Erythroblast (primary cell): ENCODE measurements at regions not wholly inside any gene's neighbourhood (a gene's known extent, or its start where the extent isn't known, plus 50 kb on each side); places are given as distances from the start of the nearest gene placed in this dataset.

ENCODE experiments used
- DNase-seq, 2 experiments: peaks; one replicate each; lab custom pipeline; 2025; lab: John Stamatoyannopoulos, UW
- GATA1 ChIP-seq: IDR thresholded peaks from 2 replicates; pipeline ENCODE4 v1.6.1; 2011; ENCODE audit warnings: low read depth, mild to moderate bottlenecking, control low read depth, low read length, moderate library complexity
- POLR2A ChIP-seq: IDR thresholded peaks from 2 replicates; pipeline ENCODE4 v1.6.1; 2011; ENCODE audit warnings: mild to moderate bottlenecking, low read length

DNA sequence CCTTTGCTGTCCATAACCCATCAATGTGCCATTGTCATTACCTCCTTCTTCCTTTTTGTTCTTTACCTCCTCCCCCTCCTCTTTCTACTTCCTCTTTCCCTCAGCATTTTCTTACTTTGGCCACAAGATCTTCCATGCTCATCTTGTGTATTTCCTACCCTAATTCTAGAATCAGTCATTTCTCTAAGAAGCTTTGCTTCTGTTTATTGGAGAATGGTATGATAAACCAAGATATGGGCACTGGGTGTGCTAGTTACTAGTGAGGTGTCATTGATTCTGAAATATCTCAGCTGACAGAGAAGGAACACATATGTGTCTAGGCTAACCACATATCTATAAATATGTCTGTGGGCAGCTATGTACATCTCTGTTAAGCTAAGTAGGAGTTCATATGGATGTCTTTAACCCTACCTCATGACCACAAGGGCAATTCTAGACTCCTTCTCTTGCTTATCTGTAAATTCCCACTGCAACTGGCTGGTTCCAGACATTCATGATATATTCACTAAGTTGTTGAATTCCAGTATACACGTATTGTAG lies 2051.3 kb upstream of the CDH9 start:
- TF ChIP-seq GATA1 (no peak), POLR2A (no peak)
- DNase-seq: no peak

DNA sequence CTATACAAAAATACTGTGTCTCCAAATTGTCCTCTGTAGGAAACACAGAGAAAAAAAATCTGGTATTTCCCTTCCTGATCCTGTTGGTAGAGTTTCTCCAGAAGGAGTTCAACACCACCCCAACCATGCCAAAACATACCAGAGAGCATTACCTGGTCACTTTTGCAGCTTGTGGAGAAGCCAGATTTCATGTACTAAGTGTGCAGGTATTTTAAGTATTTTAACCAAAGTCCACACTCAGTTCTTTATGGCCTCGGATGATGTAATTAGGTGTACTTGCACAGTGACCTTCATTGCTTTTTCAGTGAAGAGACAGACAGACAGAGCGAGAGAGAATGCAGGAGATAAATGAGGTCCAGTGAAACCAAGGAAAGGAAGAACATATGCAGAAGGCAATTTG lies 2046.8 kb upstream of the CDH9 start:
- no peak for TF ChIP-seq GATA1
- no peak for TF ChIP-seq POLR2A
- no peak for DNase-seq

DNA sequence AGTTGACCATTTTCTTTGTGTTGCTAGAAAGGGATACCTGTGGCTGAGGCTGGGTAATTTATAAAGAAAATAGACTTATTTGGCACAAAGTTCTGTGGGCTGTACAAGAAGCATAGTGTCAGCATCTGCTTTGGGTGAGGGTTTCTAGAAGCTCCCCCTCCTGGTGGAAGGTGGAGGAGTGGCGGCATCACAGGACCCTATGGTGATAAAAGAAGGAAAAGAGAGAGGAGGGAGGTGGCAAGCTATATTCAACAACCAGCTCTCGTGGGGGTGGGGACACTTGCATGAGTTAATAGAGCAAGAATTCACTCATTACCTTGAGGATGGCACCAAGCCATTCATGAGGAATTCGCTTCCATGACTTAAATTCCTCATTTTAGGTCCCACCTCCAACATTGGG lies 2041.4 kb upstream of the CDH9 start:
- TF ChIP-seq GATA1 (no peak), POLR2A (no peak)
- DNase-seq: peak in 1 of 2 experiments; percentile 1

DNA sequence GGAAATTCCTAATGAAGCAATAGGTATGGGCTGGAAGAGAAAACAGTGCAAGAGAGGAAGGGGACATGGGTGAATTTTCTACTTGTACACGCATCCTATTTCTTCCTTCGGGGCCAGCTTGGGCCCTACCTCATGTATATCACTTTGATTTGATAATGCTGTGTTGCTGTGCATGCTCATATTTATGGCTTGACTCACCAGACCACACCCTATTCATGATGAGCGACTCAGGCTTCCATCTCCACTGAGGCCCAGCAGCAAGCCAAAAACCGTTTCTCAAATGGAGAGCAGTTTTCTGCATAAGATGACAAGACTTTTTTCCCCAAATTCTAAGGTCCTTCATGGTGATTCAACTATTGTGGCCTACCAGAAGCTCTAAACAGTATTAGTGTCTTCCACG lies 2039.1 kb upstream of the CDH9 start:
- DNase-seq: no peak
- no peak for TF ChIP-seq GATA1
- no peak for TF ChIP-seq POLR2A

DNA sequence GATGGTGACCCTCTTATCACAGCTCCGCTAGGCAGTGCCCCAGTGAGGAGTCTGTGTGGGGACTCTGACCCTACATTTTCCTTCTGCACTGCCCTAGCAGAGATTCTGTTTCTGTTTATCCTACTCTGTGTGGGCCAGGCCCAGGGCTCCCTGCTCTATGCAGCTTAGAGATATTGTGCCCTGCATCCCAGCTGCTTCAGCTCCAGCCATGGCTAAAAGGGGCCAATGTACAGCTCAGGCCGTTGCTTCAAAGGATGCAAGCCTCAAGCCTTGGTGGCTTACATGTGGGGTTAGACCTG lies 2030.7 kb upstream of the CDH9 start:
- no peak for DNase-seq
- TF ChIP-seq GATA1: no peak
- no peak for TF ChIP-seq POLR2A

DNA sequence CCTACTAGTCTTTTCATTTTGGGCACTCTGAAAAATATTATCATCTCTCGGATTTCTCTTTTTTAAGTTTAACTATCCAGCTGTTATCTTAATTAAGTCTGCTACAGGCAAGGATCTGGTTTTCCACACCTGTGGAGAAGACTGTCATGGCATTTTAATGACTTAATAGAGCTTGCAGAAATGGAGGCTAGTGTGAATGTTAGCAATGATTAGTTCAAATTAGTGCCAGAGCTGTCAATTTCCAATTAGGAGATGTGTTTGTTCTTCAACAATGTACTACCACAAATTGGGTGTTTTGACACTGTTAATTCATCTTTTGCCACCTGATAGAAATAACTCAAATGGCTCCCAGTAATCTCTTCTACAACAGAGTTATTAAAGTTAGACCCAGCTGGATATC lies 2023.0 kb upstream of the CDH9 start:
- TF ChIP-seq POLR2A (no peak), GATA1 (no peak)

DNA sequence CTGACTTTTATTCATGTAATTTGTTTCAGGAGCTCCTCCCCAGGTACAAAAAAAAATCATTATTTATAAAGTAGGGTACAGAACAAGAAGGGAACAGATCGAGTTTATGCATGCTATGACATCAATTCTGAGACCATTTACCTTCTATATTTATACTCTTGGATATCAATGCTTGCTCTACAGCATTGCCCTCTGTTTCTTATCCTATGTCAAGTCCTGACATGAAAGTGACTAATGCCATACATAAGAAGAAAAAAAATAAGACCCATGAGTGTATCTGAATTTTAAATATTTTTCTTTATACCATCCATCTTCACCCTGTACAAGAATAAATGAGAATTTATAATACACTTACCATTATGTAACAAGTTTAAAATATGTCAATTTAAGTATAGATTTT lies 2016.3 kb upstream of the CDH9 start:
- no peak for DNase-seq
- TF ChIP-seq POLR2A (no peak), GATA1 (no peak)

More for the DNA sequence above, 2023.0 kb upstream of the CDH9 start:
- no peak for DNase-seq

DNA sequence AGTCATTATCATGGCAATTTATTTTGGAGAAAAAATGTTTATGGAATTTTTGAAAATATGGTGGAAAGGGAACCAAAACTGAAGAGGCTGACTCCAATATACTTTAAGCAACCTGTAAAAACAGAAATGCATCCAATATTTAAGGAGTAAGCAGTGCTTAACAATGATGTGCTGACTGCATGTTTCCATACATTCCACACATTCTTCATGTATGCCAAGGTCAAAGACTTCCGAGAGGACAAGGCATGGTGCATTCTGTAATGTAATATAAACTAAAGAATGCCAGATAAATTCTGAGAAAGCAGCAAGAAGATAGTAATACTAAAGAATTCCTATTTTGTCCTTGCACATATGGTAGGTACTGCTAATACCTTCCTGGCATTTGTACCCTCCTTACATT lies 2015.9 kb upstream of the CDH9 start:
- no peak for DNase-seq
- TF ChIP-seq GATA1 (no peak), POLR2A (no peak)

DNA sequence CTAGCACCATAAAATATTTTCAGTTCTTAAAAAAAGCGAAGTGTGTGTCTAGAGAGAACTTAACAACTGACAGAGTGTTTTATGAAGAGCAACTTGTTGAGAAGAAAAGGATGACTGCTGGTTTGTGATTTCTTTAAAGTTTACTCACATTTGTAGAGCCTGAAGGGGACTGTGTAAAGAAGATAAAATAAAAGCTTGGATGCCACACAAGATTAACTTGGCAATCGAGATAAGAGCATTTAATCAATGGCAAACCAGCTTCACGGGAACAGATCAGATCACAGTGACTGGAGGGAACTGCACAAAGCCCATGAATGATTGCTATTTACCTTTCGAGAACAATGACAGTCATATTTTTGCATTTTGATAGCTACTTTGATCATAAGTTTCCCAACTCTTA lies 2013.1 kb upstream of the CDH9 start:
- TF ChIP-seq POLR2A (no peak), GATA1 (no peak)
- peak in 1 of 2 experiments; percentile 12 for DNase-seq

DNA sequence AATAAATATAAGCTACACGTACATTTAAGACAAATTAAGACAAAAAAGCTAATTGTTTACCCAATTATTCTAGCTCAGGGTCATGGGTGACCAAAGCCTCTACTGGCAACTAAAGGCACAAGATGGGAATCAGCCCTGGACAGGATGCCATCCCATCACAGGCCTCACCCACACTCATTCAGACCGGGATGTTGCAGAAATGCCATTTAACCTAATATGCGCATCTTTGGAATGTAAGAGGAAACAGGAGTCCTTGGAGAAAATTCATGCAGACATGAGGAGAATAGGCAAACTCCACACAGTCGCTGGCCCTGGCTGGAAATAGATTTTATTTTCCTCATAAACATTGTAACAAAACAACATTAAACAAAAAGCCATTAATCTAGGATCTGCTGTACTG lies 2003.8 kb upstream of the CDH9 start:
- TF ChIP-seq GATA1 (no peak), POLR2A (no peak)

DNA sequence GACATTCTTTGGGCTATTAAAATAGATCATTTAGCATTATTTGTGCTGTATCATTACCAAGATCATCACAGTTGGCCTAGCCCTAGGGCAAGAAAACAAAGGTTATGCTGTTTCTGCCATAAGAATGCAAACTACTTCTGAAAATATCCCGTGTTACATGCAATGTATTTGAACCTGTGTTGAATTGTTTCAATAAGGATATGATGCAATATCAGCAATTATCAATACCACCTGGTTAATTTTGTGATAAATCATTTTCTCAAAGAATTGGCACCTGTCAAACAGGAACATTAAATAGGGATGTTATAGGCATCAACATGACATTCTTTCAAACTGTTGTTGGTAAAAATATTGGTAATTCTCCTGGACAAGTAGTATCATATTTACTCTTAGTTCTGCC lies 2002.0 kb upstream of the CDH9 start:
- no peak for DNase-seq
- TF ChIP-seq GATA1 (no peak), POLR2A (no peak)

More for the DNA sequence above, 2003.8 kb upstream of the CDH9 start:
- no peak for DNase-seq

DNA sequence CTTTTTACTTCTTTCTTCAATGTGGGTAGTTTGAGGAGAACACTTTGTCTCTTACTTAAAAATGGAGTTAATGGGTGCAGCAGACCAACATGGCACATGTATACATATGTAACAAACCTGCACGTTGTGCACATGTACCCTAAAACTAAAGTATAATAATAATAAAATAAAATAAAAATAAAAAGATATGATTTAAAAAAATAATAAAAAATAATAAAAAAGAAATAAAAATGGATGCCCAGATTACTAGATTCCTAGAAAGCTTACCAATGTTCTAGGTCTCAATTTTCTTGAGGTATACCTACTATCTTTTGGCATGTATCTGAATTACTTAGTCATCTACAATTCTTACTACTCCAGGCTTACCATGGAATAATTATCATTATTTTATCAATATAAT lies 2001.6 kb upstream of the CDH9 start:
- no peak for DNase-seq
- TF ChIP-seq GATA1: no peak
- TF ChIP-seq POLR2A: no peak

DNA sequence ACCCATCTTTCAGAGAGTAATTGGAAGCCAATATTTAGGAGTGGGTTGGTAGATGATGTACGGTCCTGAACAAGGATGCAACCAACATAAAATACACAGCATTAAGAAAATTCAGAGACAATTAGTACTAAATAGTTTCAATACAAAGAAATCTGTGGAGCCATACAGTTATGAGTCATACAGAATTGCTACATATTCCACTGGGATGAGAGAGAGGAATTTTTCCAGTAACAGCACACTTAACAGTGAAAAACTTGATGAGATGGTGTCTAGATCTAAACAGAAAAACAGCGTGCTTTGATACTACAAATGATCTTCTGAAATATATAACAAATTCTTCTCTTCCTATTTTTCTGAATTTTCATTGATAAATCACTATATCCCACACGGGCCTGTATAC lies 1999.3 kb upstream of the CDH9 start:
- TF ChIP-seq POLR2A (no peak), GATA1 (no peak)
- no peak for DNase-seq

DNA sequence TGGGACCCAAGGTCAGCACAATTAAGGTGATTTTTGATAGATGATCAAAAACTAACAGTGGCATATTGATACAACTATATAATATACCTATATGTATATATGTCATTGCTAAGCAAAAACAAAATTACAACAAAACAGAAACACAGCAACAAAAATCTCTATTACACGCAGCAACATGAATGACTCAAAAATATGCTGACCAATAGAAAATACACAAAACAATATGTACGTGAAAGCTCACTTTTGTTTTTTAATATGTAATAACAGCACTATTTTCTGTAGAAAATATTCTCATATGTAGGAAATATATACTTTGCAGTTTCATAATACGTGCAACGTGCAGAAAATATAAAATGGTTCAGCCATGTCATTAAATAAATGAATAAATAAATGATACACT lies 1985.7 kb upstream of the CDH9 start:
- TF ChIP-seq GATA1: no peak
- TF ChIP-seq POLR2A: no peak
- DNase-seq: no peak

DNA sequence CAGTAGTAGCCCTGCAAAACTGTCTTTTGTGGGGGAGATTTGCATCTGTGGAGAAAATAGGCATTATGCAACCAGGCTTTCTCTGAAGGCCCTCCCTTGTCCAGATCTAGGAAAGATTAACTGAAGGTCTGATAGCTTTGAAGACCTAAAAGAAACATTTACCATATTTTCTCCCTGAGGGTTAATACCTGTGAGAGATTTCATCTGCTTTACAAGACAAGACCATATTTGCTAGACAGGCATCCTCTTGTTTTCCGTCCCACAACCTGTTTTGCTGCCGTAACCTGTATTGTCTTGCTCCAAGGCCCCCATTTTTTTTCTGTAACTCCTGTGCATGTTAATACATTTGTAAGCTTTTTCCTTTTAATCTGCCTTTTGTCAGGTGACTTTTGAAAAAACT lies 1985.2 kb upstream of the CDH9 start:
- TF ChIP-seq GATA1: no peak
- TF ChIP-seq POLR2A: no peak
- DNase-seq: no peak
